Bronchial epithelial cell (primary cell): ENCODE measurements at regions not wholly inside any gene's neighbourhood (a gene's known extent, or its start where the extent isn't known, plus 50 kb on each side); places are given as distances from the start of the nearest gene placed in this dataset.

Experiments used
- DNase-seq: peaks from one replicate; pipeline ENCODE4 v3.0.0-alpha.2; 2010; ENCODE audit warnings: low read depth
- FAIRE-seq: peaks from 2 replicates; lab custom pipeline; 2011; peaks lifted over from hg19 to GRCh38; lab: Jason Lieb, UNC
- H3K27me3 ChIP-seq: 2 replicates; pipeline ENCODE4 v1.5.1; 2011; ENCODE audit warnings: low read length; ENCODE audit not compliant: control insufficient read depth, insufficient read depth
- H3K36me3 ChIP-seq: 2 replicates; pipeline ENCODE4 v1.5.1; 2011; ENCODE audit warnings: low read length; ENCODE audit not compliant: control insufficient read depth, insufficient read depth
- H3K4me3 ChIP-seq: 2 replicates; pipeline ENCODE4 v1.5.1; 2011; ENCODE audit warnings: mild to moderate bottlenecking, low read depth, low read length, control low read depth
- TF ChIP-seq, protein P1 (sequence below): IDR thresholded peaks from 2 replicates; pipeline ENCODE4 v1.5.1; 2011; ENCODE audit warnings: mild to moderate bottlenecking, moderate library complexity, low read length, control low read depth, inconsistent platforms; ENCODE audit not compliant: insufficient read depth, severe bottlenecking

- TF ChIP-seq, protein P1, sequence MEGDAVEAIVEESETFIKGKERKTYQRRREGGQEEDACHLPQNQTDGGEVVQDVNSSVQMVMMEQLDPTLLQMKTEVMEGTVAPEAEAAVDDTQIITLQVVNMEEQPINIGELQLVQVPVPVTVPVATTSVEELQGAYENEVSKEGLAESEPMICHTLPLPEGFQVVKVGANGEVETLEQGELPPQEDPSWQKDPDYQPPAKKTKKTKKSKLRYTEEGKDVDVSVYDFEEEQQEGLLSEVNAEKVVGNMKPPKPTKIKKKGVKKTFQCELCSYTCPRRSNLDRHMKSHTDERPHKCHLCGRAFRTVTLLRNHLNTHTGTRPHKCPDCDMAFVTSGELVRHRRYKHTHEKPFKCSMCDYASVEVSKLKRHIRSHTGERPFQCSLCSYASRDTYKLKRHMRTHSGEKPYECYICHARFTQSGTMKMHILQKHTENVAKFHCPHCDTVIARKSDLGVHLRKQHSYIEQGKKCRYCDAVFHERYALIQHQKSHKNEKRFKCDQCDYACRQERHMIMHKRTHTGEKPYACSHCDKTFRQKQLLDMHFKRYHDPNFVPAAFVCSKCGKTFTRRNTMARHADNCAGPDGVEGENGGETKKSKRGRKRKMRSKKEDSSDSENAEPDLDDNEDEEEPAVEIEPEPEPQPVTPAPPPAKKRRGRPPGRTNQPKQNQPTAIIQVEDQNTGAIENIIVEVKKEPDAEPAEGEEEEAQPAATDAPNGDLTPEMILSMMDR = no peak
- FAIRE-seq = no peak
- DNase-seq = no peak
- H3K27me3 ChIP-seq = no peaks in the 10 kb centered on the region
- H3K4me3 ChIP-seq = no peak overlapping the region
- no peaks in the 10 kb centered on the region for H3K36me3 ChIP-seq
Observed at GRCh38 chr9:86876621-86877196, 70.6 kb downstream of the GAS1 start.

DNA sequence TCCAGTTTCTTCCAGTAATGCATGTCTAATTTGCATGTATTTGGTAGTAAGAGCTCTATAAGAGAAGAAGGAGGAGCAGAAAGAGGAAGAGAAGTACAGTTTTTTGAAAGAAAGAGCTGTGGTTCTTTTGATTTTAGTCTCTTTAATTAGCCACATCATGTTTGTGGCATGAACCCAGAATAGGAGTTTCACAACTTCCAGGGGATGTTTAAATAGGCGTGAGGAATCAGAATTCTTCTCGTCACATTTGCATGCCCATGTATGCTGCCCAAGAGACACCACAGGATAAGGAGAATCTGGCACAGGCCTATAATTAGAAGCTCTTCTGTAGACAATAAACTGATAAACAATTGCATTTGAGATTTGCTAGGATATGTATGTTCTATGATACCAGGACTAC lies 78.7 kb downstream of the GAS1 start:
- FAIRE-seq (no peak), DNase-seq (peak; percentile 37)

DNA sequence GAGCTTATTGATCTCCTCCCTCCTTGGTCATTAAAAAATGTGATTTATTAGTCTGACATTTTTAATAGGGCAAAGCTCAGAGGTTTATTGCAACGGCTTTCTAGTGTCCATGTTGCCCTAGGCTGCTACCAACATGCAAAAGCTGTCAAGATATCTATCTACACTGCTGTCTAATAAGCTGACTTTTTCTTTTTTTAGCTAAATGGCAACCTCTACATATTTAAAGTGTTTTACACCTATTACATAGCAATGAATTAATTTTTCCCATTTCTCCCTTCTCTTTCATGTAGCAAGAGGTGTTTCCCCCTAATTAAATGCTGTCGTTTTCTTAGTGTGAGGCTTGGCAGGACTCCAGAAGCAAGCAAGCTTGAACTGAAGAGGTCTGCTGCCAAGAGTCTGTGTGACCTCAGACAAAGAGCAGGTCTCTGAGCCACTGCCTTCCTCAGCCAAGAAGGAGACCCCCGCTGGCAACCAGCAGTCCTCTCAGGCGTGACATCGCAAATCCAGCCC lies 79.4 kb downstream of the GAS1 start:
- TF ChIP-seq, protein P1 = no peak
- Histone ChIP-seq H3K27me3 (no peaks in the 10 kb centered on the region), H3K4me3 (no peak overlapping the region), H3K36me3 (no peaks in the 10 kb centered on the region)
- no peak for FAIRE-seq
- no peak for DNase-seq

More for the DNA sequence above, 78.7 kb downstream of the GAS1 start:
- Histone ChIP-seq H3K4me3 (no peak overlapping the region), H3K27me3 (no peaks in the 10 kb centered on the region), H3K36me3 (no peaks in the 10 kb centered on the region)
- TF ChIP-seq, protein P1 = no peak

DNA sequence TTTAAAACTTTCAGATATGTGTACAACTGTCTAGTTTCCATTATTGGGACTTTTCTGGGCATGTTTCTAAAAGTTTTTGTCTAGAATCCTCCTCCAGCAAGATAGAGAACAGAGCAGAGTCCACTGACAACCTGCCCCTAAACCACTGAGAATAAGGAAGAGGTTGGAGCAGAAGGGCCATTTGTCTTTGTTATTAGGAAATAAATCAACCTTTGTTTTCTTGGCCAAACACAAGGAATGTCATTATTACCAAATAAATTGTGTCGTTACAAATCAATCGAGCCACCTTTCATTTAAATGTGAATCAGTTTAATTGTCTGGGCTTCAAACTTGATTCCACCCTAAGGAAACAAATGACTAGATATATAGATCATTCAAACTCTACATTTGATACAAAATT lies 81.4 kb downstream of the GAS1 start:
- FAIRE-seq (no peak), DNase-seq (no peak)
- TF ChIP-seq, protein P1 = no peak
- no peaks in the 10 kb centered on the region for H3K27me3 ChIP-seq
- no peaks in the 10 kb centered on the region for H3K36me3 ChIP-seq
- H3K4me3 ChIP-seq = no peak overlapping the region

GRCh38 chr9:86860006-86860405 lies 87.3 kb downstream of the GAS1 start:
- FAIRE-seq = no peak
- DNase-seq = no peak
- Histone ChIP-seq H3K36me3 (no peaks in the 10 kb centered on the region), H3K4me3 (no peak overlapping the region), H3K27me3 (no peaks in the 10 kb centered on the region)
- TF ChIP-seq, protein P1 = no peak

DNA sequence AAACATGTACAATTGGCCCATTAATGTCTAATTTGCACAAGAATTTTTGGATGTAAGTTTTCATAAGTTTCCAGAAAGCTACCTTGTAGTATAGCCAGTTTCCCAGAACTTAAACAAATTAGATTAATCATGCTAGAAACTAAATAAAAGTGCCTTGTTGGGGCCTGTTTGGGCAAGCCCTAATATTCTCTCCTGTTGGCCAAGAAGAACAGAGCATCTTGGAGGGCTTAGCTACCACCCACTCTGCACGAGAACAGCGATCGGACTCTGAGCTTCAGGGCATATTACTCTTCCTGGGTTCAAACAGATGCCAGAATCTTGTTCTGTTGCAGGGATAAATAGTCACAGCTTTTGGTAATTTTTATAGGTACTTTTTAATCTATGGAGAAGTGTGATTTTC lies 88.2 kb downstream of the GAS1 start:
- Histone ChIP-seq H3K36me3 (no peaks in the 10 kb centered on the region), H3K4me3 (no peak overlapping the region), H3K27me3 (no peaks in the 10 kb centered on the region)
- DNase-seq (peak; percentile 77), FAIRE-seq (no peak)
- TF ChIP-seq, protein P1 = no peak
